OCI-LY3 (cell line): ENCODE measurements at regions not wholly inside any gene's neighbourhood (a gene's known extent, or its start where the extent isn't known, plus 50 kb on each side); places are given as distances from the start of the nearest gene placed in this dataset.

Source experiments
- CTCF ChIP-seq: fragments of 200-600, 300-600 bp; sonication (generic); IDR thresholded peaks from 2 replicates; pipeline ENCODE4 v1.5.1; 2014; ENCODE audit warnings: antibody characterized with exemption, low read length, low read depth
- EZH2phosphoT487 ChIP-seq: fragments of 200-600 bp; shearing (Covaris generic); IDR thresholded peaks from 2 replicates; pipeline ENCODE4 v1.6.1; 2018; ENCODE audit warnings: antibody characterized with exemption, mixed run types, low read depth

DNA sequence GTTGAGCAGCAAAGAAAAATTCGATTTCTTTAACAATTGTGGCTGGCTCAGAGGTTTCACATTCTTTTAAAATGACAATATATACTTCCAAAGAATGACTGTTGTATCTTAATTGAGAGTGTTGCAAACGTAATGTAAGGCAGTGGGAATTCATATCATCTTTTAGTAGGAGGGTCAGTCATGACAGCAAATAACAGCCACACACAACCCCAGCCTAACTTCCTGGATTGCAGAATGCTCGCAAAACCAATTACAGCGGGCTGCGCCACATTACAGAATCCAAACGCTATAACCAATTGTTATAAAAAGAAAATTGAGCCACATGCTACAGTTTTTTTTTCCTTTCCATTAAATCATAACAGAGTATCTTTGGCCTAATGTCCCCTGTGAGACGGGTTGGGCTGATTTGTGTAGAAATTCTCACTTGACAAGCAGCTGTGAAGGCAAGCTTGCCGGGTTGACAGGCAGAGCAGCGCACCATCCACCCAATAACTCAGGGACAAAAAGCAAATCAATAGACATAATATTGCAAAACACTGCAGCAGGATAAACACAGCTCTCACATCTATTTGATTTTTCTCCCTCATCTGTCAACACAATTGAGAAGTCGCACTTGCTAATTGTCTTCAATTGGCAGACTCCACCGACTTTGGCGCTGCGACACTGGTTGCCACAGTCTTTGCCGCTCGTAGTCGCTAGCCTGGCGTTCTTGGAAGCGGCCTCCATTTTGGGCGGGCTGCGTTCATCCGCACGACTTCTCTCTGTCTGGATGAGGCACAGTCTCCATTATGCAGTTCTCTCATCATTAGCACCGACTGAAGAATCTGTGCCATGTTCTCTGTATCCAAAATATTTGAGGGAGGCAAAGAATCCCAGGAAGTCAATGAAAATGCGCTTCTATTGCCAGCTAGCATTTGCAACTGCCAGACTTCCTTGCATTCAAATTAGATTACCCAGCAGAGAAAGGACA is 95.0 kb upstream of the CCDC68 start:
- TF ChIP-seq CTCF (no peak), EZH2phosphoT487 (no peak)
